SH-SY5Y (cell line): ENCODE measurements at regions not wholly inside any gene's neighbourhood (a gene's known extent, or its start where the extent isn't known, plus 50 kb on each side); places are given as distances from the start of the nearest gene placed in this dataset.

Experiments used
- GATA2 ChIP-seq: IDR thresholded peaks from 2 replicates; pipeline ENCODE4 v1.6.1; 2011; ENCODE audit warnings: mild to moderate bottlenecking, low read depth, low read length
- GATA3 ChIP-seq: IDR thresholded peaks from 2 replicates; pipeline ENCODE4 v1.6.1; 2011; ENCODE audit warnings: low read depth, mild to moderate bottlenecking, low read length, moderate library complexity

GRCh38 chr15:62445244-62445643, 280.2 kb upstream of the C2CD4B start:
- no peak for TF ChIP-seq GATA2
- no peak for TF ChIP-seq GATA3
